ENCODE measurements at regions not wholly inside any gene's neighbourhood (a gene's known extent, or its start where the extent isn't known, plus 50 kb on each side); places are given as distances from the start of the nearest gene placed in this dataset.

GRCh38 chr10:130345728-130346127, 209.5 kb downstream of the GLRX3 start:
- ATAC-seq = no peak
- DNase-seq = no peak
- intact Hi-C loops (cut with DNase I) = no loop called here
- H3K9me3 ChIP-seq = peaks cover 0 to 20% (median 0%) of the 10 kb centered on the region in 12 donors
- H3K4me1 ChIP-seq = no peaks in the 10 kb centered on the region
- peaks cover 0 to 8% (median 0%) of the 10 kb centered on the region in 9 donors for H3K27me3 ChIP-seq
- no peak for TF ChIP-seq CTCF (IDR thresholded peaks at IDR 0.05)
- TF ChIP-seq POLR2A (IDR thresholded peaks at IDR 0.05) = no peak
- no peak overlapping the region for H3K27ac ChIP-seq
- WGBS, 4 donors = 28 to 48% (median 42%) methylated on average over 1 of the region's 1 CpG
- H3K4me3 ChIP-seq = no peak overlapping the region
- no peaks in the 10 kb centered on the region for H3K36me3 ChIP-seq

- intact Hi-C loops (cut with DNase I) = no loop called here
- H3K4me3 ChIP-seq = no peak overlapping the region
- TF ChIP-seq CTCF (IDR thresholded peaks at IDR 0.05) = no peak
- TF ChIP-seq POLR2A (IDR thresholded peaks at IDR 0.05) = no peak
- H3K36me3 ChIP-seq = no peaks in the 10 kb centered on the region
- peaks cover 0 to 20% (median 0%) of the 10 kb centered on the region in 12 donors for H3K9me3 ChIP-seq
- ATAC-seq (no peak), DNase-seq (no peak)
- H3K27ac ChIP-seq = no peak overlapping the region
- no peaks in the 10 kb centered on the region for H3K4me1 ChIP-seq
- no peaks in the 10 kb centered on the region for H3K27me3 ChIP-seq
- 71 to 92% (median 76%) methylated on average over 2 to 3 of the region's 3 CpGs for WGBS, 4 donors
Observed at GRCh38 chr10:130350996-130351395, 214.8 kb downstream of the GLRX3 start.

GRCh38 chr10:130351466-130352290, 215.5 kb downstream of the GLRX3 start:
- intact Hi-C loops (cut with DNase I) = no loop called here
- Histone ChIP-seq H3K4me3 (no peak overlapping the region), H3K4me1 (no peaks in the 10 kb centered on the region), H3K27me3 (no peaks in the 10 kb centered on the region), H3K36me3 (no peaks in the 10 kb centered on the region), H3K27ac (no peak overlapping the region), H3K9me3 (peaks cover 0 to 19% (median 0%) of the 10 kb centered on the region in 12 donors)
- no peak for DNase-seq
- no peak for TF ChIP-seq POLR2A (IDR thresholded peaks at IDR 0.05)
- TF ChIP-seq CTCF (IDR thresholded peaks at IDR 0.05) = no peak
- ATAC-seq = no peak
- WGBS, 4 donors = 84 to 87% (median 84%) methylated on average over 15 to 17 of the region's 17 CpGs

GRCh38 chr10:130352291-130352645, 216.1 kb downstream of the GLRX3 start:
- ATAC-seq (no peak), DNase-seq (no peak)
- no peaks in the 10 kb centered on the region for H3K4me1 ChIP-seq
- TF ChIP-seq POLR2A (IDR thresholded peaks at IDR 0.05) (no peak), CTCF (IDR thresholded peaks at IDR 0.05) (no peak)
- 46 to 59% (median 50%) methylated on average over 9 of the region's 9 CpGs for WGBS, 4 donors
- no peaks in the 10 kb centered on the region for H3K27me3 ChIP-seq
- no peak overlapping the region for H3K27ac ChIP-seq
- H3K36me3 ChIP-seq = no peaks in the 10 kb centered on the region
- H3K9me3 ChIP-seq = peaks cover 0 to 13% (median 0%) of the 10 kb centered on the region in 12 donors
- intact Hi-C loops (cut with DNase I) = no loop called here
- H3K4me3 ChIP-seq = no peak overlapping the region
